ENCODE measurements at regions not wholly inside any gene's neighbourhood (a gene's known extent, or its start where the extent isn't known, plus 50 kb on each side); places are given as distances from the start of the nearest gene placed in this dataset.

DNA sequence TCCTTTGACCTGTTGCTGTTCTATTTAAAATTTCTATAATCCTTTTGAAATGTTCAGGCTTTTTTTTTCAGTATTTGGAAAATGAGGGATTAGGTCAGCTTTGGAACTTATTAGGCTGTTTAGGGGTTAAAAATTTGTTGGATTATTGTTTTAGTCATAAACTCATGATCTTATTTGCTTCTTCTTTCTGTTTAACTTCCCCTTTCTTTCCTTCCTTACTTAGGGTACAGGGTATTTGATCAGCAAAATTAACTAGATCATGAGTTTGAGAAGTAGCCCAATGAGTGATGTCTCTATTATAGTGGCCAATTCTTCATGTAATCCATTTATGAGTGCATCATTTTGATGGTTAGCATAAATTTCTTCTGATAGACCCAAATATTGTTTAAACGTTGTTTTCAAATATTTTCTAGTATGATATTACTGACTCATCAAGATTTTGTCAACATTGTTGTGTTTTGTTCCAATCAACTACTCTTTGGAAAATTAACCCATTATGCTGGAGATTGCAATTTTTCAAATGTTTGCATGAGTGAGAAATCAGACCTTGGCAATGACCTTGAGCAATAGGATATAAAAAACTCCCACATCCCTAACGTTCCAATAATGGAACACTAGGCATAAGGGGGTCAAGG lies 94.4 kb downstream of the OTOR start:
- no peak overlapping the region for H3K27ac ChIP-seq
- no peak for TF ChIP-seq ZFX (IDR thresholded peaks at IDR 0.05)
- TF ChIP-seq, protein P1, sequence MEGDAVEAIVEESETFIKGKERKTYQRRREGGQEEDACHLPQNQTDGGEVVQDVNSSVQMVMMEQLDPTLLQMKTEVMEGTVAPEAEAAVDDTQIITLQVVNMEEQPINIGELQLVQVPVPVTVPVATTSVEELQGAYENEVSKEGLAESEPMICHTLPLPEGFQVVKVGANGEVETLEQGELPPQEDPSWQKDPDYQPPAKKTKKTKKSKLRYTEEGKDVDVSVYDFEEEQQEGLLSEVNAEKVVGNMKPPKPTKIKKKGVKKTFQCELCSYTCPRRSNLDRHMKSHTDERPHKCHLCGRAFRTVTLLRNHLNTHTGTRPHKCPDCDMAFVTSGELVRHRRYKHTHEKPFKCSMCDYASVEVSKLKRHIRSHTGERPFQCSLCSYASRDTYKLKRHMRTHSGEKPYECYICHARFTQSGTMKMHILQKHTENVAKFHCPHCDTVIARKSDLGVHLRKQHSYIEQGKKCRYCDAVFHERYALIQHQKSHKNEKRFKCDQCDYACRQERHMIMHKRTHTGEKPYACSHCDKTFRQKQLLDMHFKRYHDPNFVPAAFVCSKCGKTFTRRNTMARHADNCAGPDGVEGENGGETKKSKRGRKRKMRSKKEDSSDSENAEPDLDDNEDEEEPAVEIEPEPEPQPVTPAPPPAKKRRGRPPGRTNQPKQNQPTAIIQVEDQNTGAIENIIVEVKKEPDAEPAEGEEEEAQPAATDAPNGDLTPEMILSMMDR (conservative IDR thresholded peaks at IDR 0.05): no peak

DNA sequence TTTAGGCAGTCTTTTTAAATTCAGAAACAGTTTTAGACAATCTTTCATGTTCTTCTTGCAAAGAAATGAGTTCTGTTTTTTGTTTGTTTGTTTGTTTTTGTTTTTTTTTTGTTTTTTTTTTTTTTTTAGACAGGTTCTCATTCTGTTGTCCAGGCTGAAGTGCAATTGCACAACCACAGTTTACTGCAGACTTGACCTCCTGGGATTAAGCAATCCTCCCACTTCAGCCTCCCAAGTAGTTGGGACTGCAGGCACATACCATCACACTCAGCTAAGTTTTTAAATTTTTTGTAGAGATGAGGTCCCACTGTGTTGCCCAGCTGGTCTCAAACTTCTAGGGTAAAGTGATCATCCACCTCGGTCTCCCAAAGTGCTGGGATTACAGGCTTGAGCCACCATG lies 96.2 kb downstream of the OTOR start:
- H3K27ac ChIP-seq: no peak overlapping the region
- TF ChIP-seq, protein P1 (conservative IDR thresholded peaks at IDR 0.05): no peak
- TF ChIP-seq ZFX (IDR thresholded peaks at IDR 0.05): no peak

DNA sequence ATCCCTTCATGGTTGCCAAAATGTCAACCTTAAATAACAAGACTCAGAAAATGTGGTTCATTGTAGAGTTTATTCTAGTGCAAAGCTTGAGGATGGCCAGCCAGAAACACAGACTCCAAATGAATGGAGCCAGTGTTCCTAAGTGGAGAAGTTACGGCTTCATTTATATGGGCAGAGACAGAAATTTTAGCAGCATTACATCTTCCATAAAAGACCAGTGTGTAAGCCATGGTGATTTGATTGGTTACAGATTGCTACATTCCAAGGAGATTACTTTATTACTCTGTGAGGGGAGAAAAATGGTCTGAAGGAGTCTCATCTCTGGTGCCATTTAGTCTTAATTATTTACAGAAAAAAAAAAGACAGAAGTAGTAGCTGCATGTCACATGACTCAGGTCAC lies 97.8 kb downstream of the OTOR start:
- no peak overlapping the region for H3K27ac ChIP-seq
- TF ChIP-seq, protein P1 (conservative IDR thresholded peaks at IDR 0.05): no peak
- no peak for TF ChIP-seq ZFX (IDR thresholded peaks at IDR 0.05)

DNA sequence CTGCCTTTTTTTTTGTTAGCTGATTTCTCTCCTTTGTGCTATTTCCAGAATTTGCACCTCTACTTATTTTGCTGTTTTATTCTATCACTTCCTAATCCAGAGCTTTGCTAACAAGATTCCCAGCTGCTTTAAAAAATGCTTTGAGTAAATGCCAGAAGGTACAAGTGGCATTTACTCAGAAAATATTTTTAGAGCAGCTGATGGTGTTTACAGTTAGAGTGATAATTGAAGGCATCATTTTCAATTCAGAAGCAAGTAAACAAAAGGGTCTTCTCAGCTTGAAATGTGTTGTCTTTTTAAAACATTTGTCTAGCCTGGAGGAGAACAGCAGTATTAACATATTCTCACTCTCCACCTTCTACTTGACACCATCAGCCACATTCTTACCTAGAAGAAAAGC lies 99.9 kb downstream of the OTOR start:
- H3K27ac ChIP-seq: no peak overlapping the region
- TF ChIP-seq, protein P1 (conservative IDR thresholded peaks at IDR 0.05): no peak
- no peak for TF ChIP-seq ZFX (IDR thresholded peaks at IDR 0.05)

DNA sequence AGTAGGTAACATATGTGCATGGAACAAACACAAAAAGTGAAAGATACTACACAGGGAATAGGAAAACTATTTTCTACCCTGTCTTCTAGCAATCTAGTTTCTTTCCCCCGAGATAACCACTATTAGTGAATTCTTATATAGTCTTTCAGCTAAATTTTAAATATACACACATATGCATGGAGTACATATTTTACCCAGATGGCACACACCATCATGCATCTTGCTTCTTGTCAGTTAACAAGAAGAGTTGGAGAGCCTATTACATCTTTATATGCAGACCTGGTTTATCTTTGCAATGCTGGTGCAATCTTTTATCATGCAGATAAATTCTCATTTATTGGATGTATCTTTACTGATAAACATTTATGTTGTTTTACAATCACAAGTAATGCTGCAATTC lies 100.4 kb downstream of the OTOR start:
- no peak overlapping the region for H3K27ac ChIP-seq
- TF ChIP-seq, protein P1 (conservative IDR thresholded peaks at IDR 0.05): no peak
- TF ChIP-seq ZFX (IDR thresholded peaks at IDR 0.05): no peak

DNA sequence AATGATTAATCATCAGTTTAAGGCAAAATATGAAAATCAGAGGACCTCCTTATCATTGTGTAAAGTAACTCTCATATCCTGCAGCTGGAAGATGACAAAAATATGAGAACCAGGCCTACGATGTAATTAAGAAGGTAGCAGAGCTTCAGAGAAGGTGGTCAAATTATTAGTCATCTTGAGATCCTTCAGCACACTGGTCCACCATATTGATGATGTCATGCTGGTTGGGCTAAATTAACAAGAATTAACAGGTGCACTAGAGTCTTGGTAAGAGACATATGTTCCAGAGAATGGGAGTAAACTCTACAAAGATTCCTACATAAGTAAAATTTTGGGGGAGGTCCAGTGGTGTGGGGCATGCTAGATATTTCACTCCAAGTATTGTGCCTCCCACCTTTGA lies 112.8 kb downstream of the OTOR start:
- TF ChIP-seq, protein P1 (conservative IDR thresholded peaks at IDR 0.05): no peak
- no peak for TF ChIP-seq ZFX (IDR thresholded peaks at IDR 0.05)
- H3K27ac ChIP-seq: no peak overlapping the region

DNA sequence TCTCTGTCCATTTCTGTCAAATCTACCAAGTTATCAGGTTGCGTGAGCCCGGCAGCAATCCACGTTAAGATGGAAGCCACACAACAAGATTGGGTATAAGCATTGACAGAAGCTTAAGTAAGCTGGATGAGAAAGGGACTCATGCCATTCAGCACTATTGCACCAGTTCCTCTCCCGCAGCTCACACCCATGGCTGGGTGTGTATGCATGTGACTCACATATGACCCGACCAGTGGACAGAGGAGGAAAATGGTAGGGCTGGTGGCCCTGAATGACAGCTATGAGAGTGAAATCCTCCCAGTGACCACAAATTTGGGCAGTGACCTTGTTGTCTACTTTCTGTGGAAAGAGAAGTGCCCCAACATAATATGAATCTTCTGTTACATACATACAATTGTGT lies 113.5 kb downstream of the OTOR start:
- H3K27ac ChIP-seq: no peak overlapping the region
- TF ChIP-seq, protein P1 (conservative IDR thresholded peaks at IDR 0.05): no peak
- no peak for TF ChIP-seq ZFX (IDR thresholded peaks at IDR 0.05)
